H9 (cell line): ENCODE measurements at regions not wholly inside any gene's neighbourhood (a gene's known extent, or its start where the extent isn't known, plus 50 kb on each side); places are given as distances from the start of the nearest gene placed in this dataset.

Experiments
- DNase-seq: peaks from one replicate; pipeline ENCODE4 v3.0.0-alpha.2; 2017
- H2AFZ ChIP-seq: one replicate; pipeline ENCODE4 v1.6.1; 2013; ENCODE audit warnings: mild to moderate bottlenecking, low read length, control low read depth, moderate library complexity
- H2AK5ac ChIP-seq: 2 replicates; pipeline ENCODE4 v1.6.1; 2013; ENCODE audit warnings: low read length, control low read depth, mixed read lengths; ENCODE audit not compliant: insufficient read length
- H2BK120ac ChIP-seq: one replicate; pipeline ENCODE4 v1.6.1; 2013; ENCODE audit warnings: low read depth, mild to moderate bottlenecking, low read length, control low read depth, inconsistent platforms; ENCODE audit not compliant: poor library complexity, severe bottlenecking
- H2BK12ac ChIP-seq: 2 replicates; pipeline ENCODE4 v1.6.1; 2013; ENCODE audit warnings: low read length, control low read depth, mixed read lengths, low read depth; ENCODE audit not compliant: insufficient read length
- H2BK15ac ChIP-seq: 2 replicates; pipeline ENCODE4 v1.6.1; 2013; ENCODE audit warnings: low read depth, low read length, control low read depth
- H2BK20ac ChIP-seq: one replicate; pipeline ENCODE4 v1.6.1; 2013; ENCODE audit warnings: low read depth, mild to moderate bottlenecking, low read length, control low read depth, inconsistent platforms; ENCODE audit not compliant: poor library complexity, severe bottlenecking
- H2BK5ac ChIP-seq: 2 replicates; pipeline ENCODE4 v1.6.1; 2013; ENCODE audit warnings: low read length, control low read depth, mixed read lengths; ENCODE audit not compliant: insufficient read length
- H3K14ac ChIP-seq: 2 replicates; pipeline ENCODE4 v1.6.1; 2013; ENCODE audit warnings: low read length, control low read depth; ENCODE audit not compliant: insufficient read depth
- H3K18ac ChIP-seq: 2 replicates; pipeline ENCODE4 v1.6.1; 2013; ENCODE audit warnings: low read depth, mild to moderate bottlenecking, mixed read lengths, low read length, control low read depth; ENCODE audit not compliant: insufficient read length
- H3K23ac ChIP-seq: 2 replicates; pipeline ENCODE4 v1.6.1; 2013; ENCODE audit warnings: low read length, control low read depth, mixed read lengths, low read depth; ENCODE audit not compliant: insufficient read length
- H3K23me2 ChIP-seq: 2 replicates; pipeline ENCODE4 v1.6.1; 2013; ENCODE audit warnings: low read depth, mild to moderate bottlenecking, mixed read lengths, low read length, control low read depth; ENCODE audit not compliant: insufficient read length, poor library complexity, severe bottlenecking
- H3K27ac ChIP-seq: 2 replicates; pipeline ENCODE4 v1.5.1; 2013; ENCODE audit warnings: low read length, control low read depth, mixed read lengths, low read depth; ENCODE audit not compliant: insufficient read length
- H3K27me3 ChIP-seq: 2 replicates; pipeline ENCODE4 v1.6.1; 2013; ENCODE audit warnings: low read length, control low read depth, inconsistent platforms; ENCODE audit not compliant: insufficient read depth
- H3K4ac ChIP-seq: 2 replicates; pipeline ENCODE4 v1.6.1; 2013; ENCODE audit warnings: low read depth, mild to moderate bottlenecking, control low read depth, inconsistent platforms, low read length, moderate library complexity
- H3K4me1 ChIP-seq: 2 replicates; pipeline ENCODE4 v1.6.1; 2013; ENCODE audit warnings: low read length, control low read depth, inconsistent platforms; ENCODE audit not compliant: insufficient read depth
- H3K4me2 ChIP-seq: 2 replicates; pipeline ENCODE4 v1.6.1; 2013; ENCODE audit warnings: low read length, control low read depth, mixed read lengths; ENCODE audit not compliant: insufficient read length, insufficient read depth
- H3K56ac ChIP-seq: 2 replicates; pipeline ENCODE4 v1.6.1; 2013; ENCODE audit warnings: low read depth, mild to moderate bottlenecking, mixed read lengths, low read length, control low read depth; ENCODE audit not compliant: insufficient read length
- H3K79me1 ChIP-seq: 2 replicates; pipeline ENCODE4 v1.6.1; 2013; ENCODE audit warnings: low read depth, mild to moderate bottlenecking, moderate library complexity, low read length, control low read depth, inconsistent platforms; ENCODE audit not compliant: insufficient read depth, poor library complexity, severe bottlenecking
- H3K79me2 ChIP-seq: 2 replicates; pipeline ENCODE4 v1.6.1; 2013; ENCODE audit warnings: low read length, control low read depth, inconsistent platforms; ENCODE audit not compliant: insufficient read depth
- H3K9ac ChIP-seq: 2 replicates; pipeline ENCODE4 v1.6.1; 2013; ENCODE audit warnings: low read length, control low read depth, mixed read lengths; ENCODE audit not compliant: insufficient read length; ENCODE audit errors: extremely low read depth
- H3K9me3 ChIP-seq: one replicate; pipeline ENCODE4 v1.6.1; 2013; ENCODE audit warnings: low read depth, low read length, inconsistent platforms; ENCODE audit not compliant: control insufficient read depth
- H3T11ph ChIP-seq: one replicate; pipeline ENCODE4 v1.6.1; 2013; ENCODE audit warnings: mild to moderate bottlenecking, low read length, control low read depth, inconsistent platforms
- H4K20me1 ChIP-seq: one replicate; pipeline ENCODE4 v1.6.1; 2013; ENCODE audit not compliant: control insufficient read depth, insufficient read length, insufficient read depth
- H4K5ac ChIP-seq: 2 replicates; pipeline ENCODE4 v1.6.1; 2013; ENCODE audit warnings: low read depth, mild to moderate bottlenecking, mixed read lengths, low read length, control low read depth; ENCODE audit not compliant: insufficient read length
- H4K8ac ChIP-seq: replicated peaks from 2 replicates; pipeline ENCODE4 v1.6.1; 2013; ENCODE audit warnings: low read length, control low read depth, mixed read lengths, low read depth; ENCODE audit not compliant: insufficient read length
- H4K91ac ChIP-seq: 2 replicates; pipeline ENCODE4 v1.6.1; 2013; ENCODE audit warnings: low read depth, mild to moderate bottlenecking, moderate library complexity, mixed read lengths, low read length, control low read depth; ENCODE audit not compliant: insufficient read length
- H3K27ac Mint-ChIP-seq, 3 experiments: 2 replicates in 2 of 3; 3 replicates in 1 of 3; pipeline ENCODE4 v1.8.0; 2020 to 2021; ENCODE audit warnings: mixed read lengths in 3 of 3, mild to moderate bottlenecking in 1 of 3, moderate library complexity in 1 of 3
- H3K27me3 Mint-ChIP-seq: 2 replicates; pipeline ENCODE4 v1.8.0; 2021; ENCODE audit warnings: low read depth, mild to moderate bottlenecking, moderate library complexity, mixed read lengths
- H3K36me3 Mint-ChIP-seq, 3 experiments: 2 replicates in 2 of 3; 3 replicates in 1 of 3; pipeline ENCODE4 v1.8.0; 2020 to 2021; ENCODE audit warnings: low read depth in 3 of 3, mixed read lengths in 3 of 3; ENCODE audit not compliant: insufficient read depth in 1 of 3
- H3K4me1 Mint-ChIP-seq, 2 experiments: 2 replicates each; pipeline ENCODE4 v1.8.0; 2020; ENCODE audit warnings: mixed read lengths in 2 of 2
- H3K4me3 Mint-ChIP-seq, 2 experiments: 2 replicates in 1 of 2; 3 replicates in 1 of 2; pipeline ENCODE4 v1.8.0; 2020 to 2021; ENCODE audit warnings: mild to moderate bottlenecking in 2 of 2, mixed read lengths in 2 of 2, moderate library complexity in 1 of 2
- H3K9me3 Mint-ChIP-seq, 2 experiments: 2 replicates in 1 of 2; 3 replicates in 1 of 2; pipeline ENCODE4 v1.8.0; 2020; ENCODE audit warnings: mild to moderate bottlenecking in 2 of 2, mixed read lengths in 2 of 2, moderate library complexity in 1 of 2
- WGBS: extraction: QIAGEN DNeasy Blood & Tissue Kit; methylation state at CpG from one replicate; pipeline ENCODE4 v1.1.7; 2013; ENCODE audit warnings: missing lambda C conversion rate, low lambda C conversion rate, mixed read lengths; ENCODE audit not compliant: insufficient read length; ENCODE audit errors: extremely low coverage; 5-methylcytosine and 5-hydroxymethylcytosine counted together
- TF ChIP-seq, protein P1 (sequence below): fragments of 200-600 bp; sonication (generic); conservative IDR thresholded peaks from 3 replicates; pipeline ENCODE4 v1.8.0; 2021; ENCODE audit warnings: antibody characterized with exemption, mild to moderate bottlenecking

- no peaks in the 10 kb centered on the region for H3K9me3 Mint-ChIP-seq
- Histone ChIP-seq H2BK120ac (no peak overlapping the region), H3K23me2 (no peaks in the 10 kb centered on the region), H3K4me1 (no peaks in the 10 kb centered on the region), H3K23ac (no peak overlapping the region), H3K56ac (no peak overlapping the region), H3K79me2 (no peaks in the 10 kb centered on the region), H3K27me3 (no peaks in the 10 kb centered on the region; the same call in 1 of the 2 replicates), H2AK5ac (no peak overlapping the region), H2AFZ (no peak overlapping the region), H3T11ph (no peak overlapping the region), H4K8ac (no peak overlapping the region), H2BK20ac (no peak overlapping the region), H3K79me1 (no peaks in the 10 kb centered on the region), H3K9ac (no peak overlapping the region), H2BK5ac (no peak overlapping the region), H2BK12ac (no peak overlapping the region), H4K91ac (no peak overlapping the region), H3K4ac (no peak overlapping the region), H3K9me3 (no peaks in the 10 kb centered on the region), H3K14ac (no peak overlapping the region), H2BK15ac (no peak overlapping the region), H4K5ac (no peak overlapping the region), H3K4me2 (no peak overlapping the region), H3K27ac (no peak overlapping the region), H4K20me1 (no peaks in the 10 kb centered on the region), H3K18ac (no peak overlapping the region)
- WGBS: no CpG with 5 or more reads among the region's 1 CpG
- H3K36me3 Mint-ChIP-seq: no peaks in the 10 kb centered on the region
- DNase-seq: no peak
- H3K4me1 Mint-ChIP-seq: peaks cover 0 to 4% of the 10 kb centered on the region in 2 experiments; a peak in 2 of 4 replicates
- TF ChIP-seq, protein P1, sequence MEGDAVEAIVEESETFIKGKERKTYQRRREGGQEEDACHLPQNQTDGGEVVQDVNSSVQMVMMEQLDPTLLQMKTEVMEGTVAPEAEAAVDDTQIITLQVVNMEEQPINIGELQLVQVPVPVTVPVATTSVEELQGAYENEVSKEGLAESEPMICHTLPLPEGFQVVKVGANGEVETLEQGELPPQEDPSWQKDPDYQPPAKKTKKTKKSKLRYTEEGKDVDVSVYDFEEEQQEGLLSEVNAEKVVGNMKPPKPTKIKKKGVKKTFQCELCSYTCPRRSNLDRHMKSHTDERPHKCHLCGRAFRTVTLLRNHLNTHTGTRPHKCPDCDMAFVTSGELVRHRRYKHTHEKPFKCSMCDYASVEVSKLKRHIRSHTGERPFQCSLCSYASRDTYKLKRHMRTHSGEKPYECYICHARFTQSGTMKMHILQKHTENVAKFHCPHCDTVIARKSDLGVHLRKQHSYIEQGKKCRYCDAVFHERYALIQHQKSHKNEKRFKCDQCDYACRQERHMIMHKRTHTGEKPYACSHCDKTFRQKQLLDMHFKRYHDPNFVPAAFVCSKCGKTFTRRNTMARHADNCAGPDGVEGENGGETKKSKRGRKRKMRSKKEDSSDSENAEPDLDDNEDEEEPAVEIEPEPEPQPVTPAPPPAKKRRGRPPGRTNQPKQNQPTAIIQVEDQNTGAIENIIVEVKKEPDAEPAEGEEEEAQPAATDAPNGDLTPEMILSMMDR: no peak
- H3K27me3 Mint-ChIP-seq: peaks cover 40% of the 10 kb centered on the region
- no peak overlapping the region for H3K27ac Mint-ChIP-seq
- no peak overlapping the region for H3K4me3 Mint-ChIP-seq
These were observed 72.3 kb upstream of the GRID2 start for GRCh38 chr4:92231511-92231910.
